ENCODE measurements at regions not wholly inside any gene's neighbourhood (a gene's known extent, or its start where the extent isn't known, plus 50 kb on each side); places are given as distances from the start of the nearest gene placed in this dataset.

GRCh38 chr18:34620258-34620861 lies 89.7 kb upstream of the DTNA start:
- intact Hi-C loops (cut with DNase I): no loop called here
- DNase-seq (ENCODE audit: low spot score): no peak

GRCh38 chr18:34623557-34623956 lies 86.5 kb upstream of the DTNA start:
- intact Hi-C loops (cut with DNase I): no loop called here
- no peak for DNase-seq (ENCODE audit: low spot score)

- DNase-seq (ENCODE audit: low spot score): no peak
- intact Hi-C loops (cut with DNase I): no loop called here
Measured at GRCh38 chr18:34624551-34624950, 85.5 kb upstream of the DTNA start.

GRCh38 chr18:34626404-34627136 lies 83.5 kb upstream of the DTNA start:
- intact Hi-C loops (cut with DNase I): no loop called here
- DNase-seq (ENCODE audit: low spot score): no peak

- no peak for DNase-seq (ENCODE audit: low spot score)
- intact Hi-C loops (cut with DNase I): no loop called here
Measured at GRCh38 chr18:34627137-34627920, 82.8 kb upstream of the DTNA start.

- DNase-seq (ENCODE audit: low spot score): no peak
- intact Hi-C loops (cut with DNase I): no loop called here
Measured at GRCh38 chr18:34631093-34631966, 78.8 kb upstream of the DTNA start.

- DNase-seq (ENCODE audit: low spot score): no peak
- intact Hi-C loops (cut with DNase I): no loop called here
Measured at GRCh38 chr18:34632321-34632720, 77.8 kb upstream of the DTNA start.

- DNase-seq (ENCODE audit: low spot score): no peak
- intact Hi-C loops (cut with DNase I): no loop called here
Measured at GRCh38 chr18:34633368-34633767, 76.7 kb upstream of the DTNA start.

- intact Hi-C loops (cut with DNase I): no loop called here
- DNase-seq (ENCODE audit: low spot score): no peak
Measured at GRCh38 chr18:34637094-34637801, 72.8 kb upstream of the DTNA start.

GRCh38 chr18:34639687-34640086 lies 70.4 kb upstream of the DTNA start:
- DNase-seq (ENCODE audit: low spot score): no peak
- intact Hi-C loops (cut with DNase I): no loop called here

GRCh38 chr18:34640276-34640675 lies 69.8 kb upstream of the DTNA start:
- intact Hi-C loops (cut with DNase I): no loop called here
- no peak for DNase-seq (ENCODE audit: low spot score)

GRCh38 chr18:34643989-34644388 lies 66.1 kb upstream of the DTNA start:
- intact Hi-C loops (cut with DNase I): no loop called here
- no peak for DNase-seq (ENCODE audit: low spot score)

GRCh38 chr18:34647251-34647650 lies 62.8 kb upstream of the DTNA start:
- intact Hi-C loops (cut with DNase I): no loop called here
- DNase-seq (ENCODE audit: low spot score): no peak

- intact Hi-C loops (cut with DNase I): no loop called here
Measured at GRCh38 chr18:34648269-34648985, 61.7 kb upstream of the DTNA start.

GRCh38 chr18:34649080-34649479 lies 61.0 kb upstream of the DTNA start:
- intact Hi-C loops (cut with DNase I): no loop called here
- DNase-seq (ENCODE audit: low spot score): no peak

More at GRCh38 chr18:34648269-34648985, 61.7 kb upstream of the DTNA start:
- no peak for DNase-seq (ENCODE audit: low spot score)

GRCh38 chr18:34650121-34650545 lies 60.0 kb upstream of the DTNA start:
- intact Hi-C loops (cut with DNase I): loop anchor here (5.0 kb wide), 1 partner anchor 38 kb away; no protein-coding TSS in a partner anchor
- no peak for DNase-seq (ENCODE audit: low spot score)

GRCh38 chr18:34651586-34652369 lies 58.3 kb upstream of the DTNA start:
- intact Hi-C loops (cut with DNase I): loop anchor here (5.0 kb wide), 1 partner anchor 39 kb away; no protein-coding TSS in a partner anchor
- DNase-seq (ENCODE audit: low spot score): no peak

GRCh38 chr18:34655131-34655530 lies 55.0 kb upstream of the DTNA start:
- no peak for DNase-seq (ENCODE audit: low spot score)
- intact Hi-C loops (cut with DNase I): loop anchor here (5.0 kb wide), 1 partner anchor 63 kb away; no protein-coding TSS in a partner anchor
